Sigmoid colon (tissue), 6 donors: ENCODE measurements at regions not wholly inside any gene's neighbourhood (a gene's known extent, or its start where the extent isn't known, plus 50 kb on each side); places are given as distances from the start of the nearest gene placed in this dataset.

ENCODE experiments used
- DNase-seq: peaks from one replicate; pipeline ENCODE4 v3.0.0-alpha.2; 2019
- H3K27ac ChIP-seq, 4 donors: fragments of 200-600 bp; sonication (generic); one replicate each; pipeline ENCODE4 v1.5.1; 2016 to 2019; ENCODE audit warnings: mild to moderate bottlenecking in 1 of 4
- H3K27me3 ChIP-seq, 3 donors: fragments of 200-600 bp; sonication (generic); one replicate each; pipeline ENCODE4 v1.5.1; 2019; ENCODE audit warnings: mild to moderate bottlenecking in 1 of 3
- H3K36me3 ChIP-seq, 4 donors: fragments of 200-600 bp; sonication (generic); one replicate each; pipeline ENCODE4 v1.5.1; 2016 to 2019
- H3K4me1 ChIP-seq, 4 donors: fragments of 200-600 bp; sonication (generic); one replicate each; pipeline ENCODE4 v1.5.1; 2017 to 2019
- H3K4me3 ChIP-seq, 4 donors: fragments of 200-600 bp; sonication (generic); one replicate each; pipeline ENCODE4 v1.5.1; 2017 to 2019; ENCODE audit warnings: mild to moderate bottlenecking in 2 of 4, moderate library complexity in 1 of 4
- H3K9me3 ChIP-seq, 4 donors: fragments of 200-600 bp in 3 of 4; sonication (generic) in 3 of 4; one replicate each; pipeline versions ENCODE4 v1.5.1 to v1.6.1; 2013 to 2019
- EP300 ChIP-seq, 4 donors: sonication (generic); formaldehyde crosslinking; IDR thresholded peaks; one replicate each; pipeline ENCODE4 v1.6.1; 2017; ENCODE audit warnings: antibody characterized with exemption in 4 of 4
- POLR2A ChIP-seq, 2 donors: fragments of 450-650 bp; IDR thresholded peaks; one replicate each; pipeline ENCODE4 v1.6.1; 2016; ENCODE audit warnings: antibody characterized with exemption in 2 of 2, mild to moderate bottlenecking in 2 of 2, moderate library complexity in 2 of 2
- POLR2AphosphoS5 ChIP-seq, 4 donors: sonication (generic); formaldehyde crosslinking; IDR thresholded peaks; one replicate each; pipeline ENCODE4 v1.6.1; 2017; ENCODE audit warnings: antibody characterized with exemption in 4 of 4
- WGBS, 2 donors: extraction: QIAGEN DNeasy Blood & Tissue Kit; methylation state at CpG; one replicate each; pipeline ENCODE4 v1.1.7; 2013; 5-methylcytosine and 5-hydroxymethylcytosine counted together
- intact Hi-C: fragments of 100-400 bp; cut with DNase I; formaldehyde crosslinking; loops from one replicate; pipeline ENCODE4 v1.15.1; 2023
- TF ChIP-seq, protein P1 (sequence below), 4 experiments: fragments of 450-650 bp in 3 of 4; fragments of 200-600 bp in 1 of 4; IDR thresholded peaks; one replicate each; pipeline ENCODE4 v1.5.1; 2016 to 2019; ENCODE audit warnings: antibody characterized with exemption in 4 of 4, mild to moderate bottlenecking in 3 of 4, moderate library complexity in 2 of 4
- donor health status: healthy with polysubstance abuse.
- donor health status: healthy.

DNA sequence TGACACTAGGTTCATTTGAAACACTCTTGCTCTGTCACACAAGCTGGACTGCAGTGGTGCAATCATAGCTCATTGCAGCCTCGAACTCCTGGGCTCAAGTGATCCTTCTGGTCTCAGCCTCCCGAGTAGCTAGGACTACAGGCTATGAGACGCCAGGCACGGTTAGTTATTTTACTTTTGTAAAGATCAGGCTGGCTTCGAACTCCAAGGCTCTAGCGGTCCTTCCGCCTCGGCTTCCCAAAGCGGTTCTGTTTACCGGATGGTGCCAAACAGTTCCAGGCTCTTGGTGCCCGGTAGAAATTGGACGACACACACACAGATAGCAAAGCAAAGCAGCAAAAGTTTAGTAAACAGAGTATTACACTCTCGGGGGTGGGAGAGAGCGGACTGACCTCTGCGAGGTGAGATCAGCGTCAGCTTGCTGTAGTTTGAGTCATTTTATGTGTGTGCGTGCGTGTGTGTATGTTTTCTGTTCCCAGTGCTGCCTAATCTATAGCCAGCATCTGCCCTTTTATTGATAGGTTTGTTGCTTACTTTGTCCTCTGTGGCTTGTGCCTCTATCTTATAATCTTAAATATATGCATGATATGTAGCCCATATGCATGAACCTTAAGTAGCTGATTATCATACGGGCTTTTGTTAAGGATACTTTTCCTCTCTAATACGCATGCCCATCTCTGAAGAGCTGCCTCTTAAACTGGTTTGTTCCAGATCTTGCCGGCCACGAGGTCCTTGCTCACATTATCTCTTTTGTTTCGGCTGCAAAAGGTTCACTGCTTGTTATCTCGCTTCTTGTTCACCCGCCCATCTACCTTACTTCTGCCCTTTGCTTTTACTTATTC lies 75.2 kb downstream of the OR2B2 start:
- peak; percentile 72 for DNase-seq
- Histone ChIP-seq H3K27ac (peak overlapping the region; percentile 87 to 97 (median 94)), H3K4me1 (peaks cover 0 to 37% (median 17%) of the 10 kb centered on the region in 4 donors), H3K4me3 (peak overlapping the region; percentile 48 to 75 (median 65)), H3K36me3 (no peaks in the 10 kb centered on the region), H3K9me3 (no peaks in the 10 kb centered on the region), H3K27me3 (peaks cover 0 to 33% (median 22%) of the 10 kb centered on the region in 3 donors)
- TF ChIP-seq, protein P1, sequence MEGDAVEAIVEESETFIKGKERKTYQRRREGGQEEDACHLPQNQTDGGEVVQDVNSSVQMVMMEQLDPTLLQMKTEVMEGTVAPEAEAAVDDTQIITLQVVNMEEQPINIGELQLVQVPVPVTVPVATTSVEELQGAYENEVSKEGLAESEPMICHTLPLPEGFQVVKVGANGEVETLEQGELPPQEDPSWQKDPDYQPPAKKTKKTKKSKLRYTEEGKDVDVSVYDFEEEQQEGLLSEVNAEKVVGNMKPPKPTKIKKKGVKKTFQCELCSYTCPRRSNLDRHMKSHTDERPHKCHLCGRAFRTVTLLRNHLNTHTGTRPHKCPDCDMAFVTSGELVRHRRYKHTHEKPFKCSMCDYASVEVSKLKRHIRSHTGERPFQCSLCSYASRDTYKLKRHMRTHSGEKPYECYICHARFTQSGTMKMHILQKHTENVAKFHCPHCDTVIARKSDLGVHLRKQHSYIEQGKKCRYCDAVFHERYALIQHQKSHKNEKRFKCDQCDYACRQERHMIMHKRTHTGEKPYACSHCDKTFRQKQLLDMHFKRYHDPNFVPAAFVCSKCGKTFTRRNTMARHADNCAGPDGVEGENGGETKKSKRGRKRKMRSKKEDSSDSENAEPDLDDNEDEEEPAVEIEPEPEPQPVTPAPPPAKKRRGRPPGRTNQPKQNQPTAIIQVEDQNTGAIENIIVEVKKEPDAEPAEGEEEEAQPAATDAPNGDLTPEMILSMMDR (IDR thresholded peaks at IDR 0.05) = no peak
- no peak for TF ChIP-seq EP300 (IDR thresholded peaks at IDR 0.05)
- peak in 1 of 2 donors; percentile 41 for TF ChIP-seq POLR2A (IDR thresholded peaks at IDR 0.05)
- peak; percentile 36 to 72 (median 58) for TF ChIP-seq POLR2AphosphoS5 (IDR thresholded peaks at IDR 0.05)
- WGBS, 2 donors = 0% methylated on average over 25 of the region's 25 CpGs
- intact Hi-C loops = loop anchor here (2.0 to 10.0 kb wide), 3 partner anchors 26 to 1812 kb away; a partner anchor contains a TSS

DNA sequence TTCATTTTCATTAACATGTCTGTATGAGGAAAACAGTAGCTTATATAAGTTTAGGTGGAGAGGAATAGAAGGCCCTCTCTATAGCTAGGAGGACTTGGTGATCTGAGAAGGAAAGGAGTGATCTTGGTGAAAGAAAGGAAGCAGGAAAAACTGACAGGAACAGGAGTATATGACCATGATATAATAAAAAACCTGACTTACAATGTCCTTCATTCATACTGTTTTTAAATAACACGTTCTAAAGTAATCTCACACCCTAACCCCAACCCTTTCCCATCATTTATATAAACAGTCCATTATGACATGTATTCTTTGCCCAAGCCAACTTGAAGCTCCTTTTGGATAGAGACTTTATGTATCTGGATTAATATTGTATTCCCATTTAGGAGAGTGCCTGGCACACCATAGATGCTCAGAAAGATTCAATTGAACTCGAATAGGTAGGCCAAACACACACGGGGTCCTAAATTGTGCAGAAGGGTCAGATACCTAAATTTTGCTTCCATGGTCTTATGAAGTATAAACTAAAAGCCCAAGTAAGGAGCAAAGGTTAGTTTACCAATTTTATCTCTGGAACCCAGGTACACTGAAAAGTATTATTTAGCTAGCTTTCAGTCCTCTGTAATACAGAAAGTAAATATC lies 75.9 kb downstream of the OR2B2 start:
- Histone ChIP-seq H3K4me1 (peaks cover 0 to 40% (median 17%) of the 10 kb centered on the region in 4 donors), H3K36me3 (no peaks in the 10 kb centered on the region), H3K27ac (peak overlapping the region; percentile 87 to 97 (median 94)), H3K4me3 (peak overlapping the region; percentile 48 to 75 (median 65)), H3K27me3 (peaks cover 0 to 40% (median 25%) of the 10 kb centered on the region in 3 donors), H3K9me3 (no peaks in the 10 kb centered on the region)
- WGBS, 2 donors = 6 to 17% methylated on average over 3 of the region's 3 CpGs
- TF ChIP-seq POLR2AphosphoS5 (IDR thresholded peaks at IDR 0.05) (no peak), EP300 (IDR thresholded peaks at IDR 0.05) (no peak), POLR2A (IDR thresholded peaks at IDR 0.05) (no peak)
- TF ChIP-seq, protein P1 (IDR thresholded peaks at IDR 0.05) = no peak
- intact Hi-C loops = loop anchor here (2.0 to 10.0 kb wide), 3 partner anchors 25 to 1811 kb away; a partner anchor contains a TSS
- no peak for DNase-seq

DNA sequence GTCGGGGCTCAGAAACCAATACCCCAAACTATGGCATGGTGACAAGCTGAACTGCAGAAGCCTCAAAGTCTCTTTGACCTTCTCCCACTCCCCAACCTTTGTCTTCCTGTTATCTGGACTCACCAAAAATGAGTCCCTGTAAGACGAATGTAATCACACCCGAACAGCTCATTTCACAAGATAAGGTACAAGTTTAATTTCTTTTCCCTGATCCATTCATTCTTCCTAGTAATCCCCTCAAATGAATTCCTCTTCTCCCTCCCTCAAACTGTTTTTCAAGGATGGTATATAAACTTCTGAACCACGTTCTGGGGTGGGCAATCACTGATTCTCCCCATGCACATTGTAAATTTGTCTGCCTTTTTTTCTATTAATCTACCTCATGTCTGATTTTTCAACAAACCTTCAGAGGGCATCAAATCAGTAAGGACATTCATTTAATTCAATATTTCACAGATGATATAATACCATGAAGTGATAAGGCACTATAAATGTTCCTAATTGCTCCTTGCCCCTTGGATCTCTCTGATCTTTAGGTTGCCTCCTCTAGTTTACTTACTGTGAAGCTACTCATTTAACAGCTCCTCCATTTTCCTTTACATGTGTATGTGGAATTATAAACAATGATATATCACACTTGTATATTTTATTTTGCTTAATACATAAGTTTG lies 77.2 kb downstream of the OR2B2 start:
- 80 to 81% methylated on average over 4 of the region's 4 CpGs for WGBS, 2 donors
- H3K4me1 ChIP-seq = peaks cover 0 to 36% (median 17%) of the 10 kb centered on the region in 4 donors

DNA sequence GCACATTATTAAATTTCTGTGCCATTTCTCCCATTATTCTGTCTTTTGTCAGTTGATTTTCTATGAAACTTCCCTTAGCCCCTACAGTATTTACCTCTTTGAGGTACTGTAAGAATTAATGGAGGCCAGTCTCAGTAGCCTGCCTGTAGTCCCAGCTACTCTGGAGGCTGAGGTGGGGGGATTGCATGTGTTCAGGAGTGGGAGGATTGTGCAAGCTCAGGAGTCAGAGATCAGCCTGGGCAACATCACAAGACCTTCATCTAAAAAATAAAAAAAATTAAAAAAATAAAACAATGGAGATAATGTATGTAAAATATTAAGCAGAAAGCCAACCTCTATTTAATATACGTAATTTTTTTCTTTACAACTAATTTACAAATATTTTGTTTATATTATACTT lies 77.8 kb downstream of the OR2B2 start:
- Histone ChIP-seq H3K27ac (no peak overlapping the region), H3K4me3 (no peak overlapping the region), H3K27me3 (peaks cover 0 to 32% (median 16%) of the 10 kb centered on the region in 3 donors), H3K9me3 (no peaks in the 10 kb centered on the region), H3K4me1 (peaks cover 0 to 30% (median 11%) of the 10 kb centered on the region in 4 donors), H3K36me3 (no peaks in the 10 kb centered on the region)
- WGBS, 2 donors = 98 to 99% methylated on average over 1 of the region's 1 CpG
- intact Hi-C loops = loop anchor here (10.0 kb wide), 2 partner anchors 520 to 1810 kb away; a partner anchor contains a TSS
- DNase-seq = no peak
- no peak for TF ChIP-seq POLR2AphosphoS5 (IDR thresholded peaks at IDR 0.05)
- TF ChIP-seq POLR2A (IDR thresholded peaks at IDR 0.05) = no peak
- TF ChIP-seq EP300 (IDR thresholded peaks at IDR 0.05) = no peak
- TF ChIP-seq, protein P1 (IDR thresholded peaks at IDR 0.05) = no peak

More for the DNA sequence above, 77.2 kb downstream of the OR2B2 start:
- H3K9me3 ChIP-seq = no peaks in the 10 kb centered on the region
- H3K4me3 ChIP-seq = no peak overlapping the region
- no peak for DNase-seq
- peaks cover 0 to 37% (median 22%) of the 10 kb centered on the region in 3 donors for H3K27me3 ChIP-seq
- intact Hi-C loops = loop anchor here (10.0 kb wide), 2 partner anchors 520 to 1810 kb away; a partner anchor contains a TSS
- H3K36me3 ChIP-seq = no peaks in the 10 kb centered on the region
- H3K27ac ChIP-seq = no peak overlapping the region
- no peak for TF ChIP-seq POLR2AphosphoS5 (IDR thresholded peaks at IDR 0.05)
- TF ChIP-seq, protein P1 (IDR thresholded peaks at IDR 0.05) = no peak
- TF ChIP-seq EP300 (IDR thresholded peaks at IDR 0.05) = no peak
- no peak for TF ChIP-seq POLR2A (IDR thresholded peaks at IDR 0.05)
